ENCODE measurements at regions not wholly inside any gene's neighbourhood (a gene's known extent, or its start where the extent isn't known, plus 50 kb on each side); places are given as distances from the start of the nearest gene placed in this dataset.
"Not testable (repeated sequence)": the region's sequence is repeated elsewhere in the genome, so short reads cannot be mapped to it uniquely, and the experiment has no call there.

GRCh38 chr19:30830875-30831274, 458.7 kb downstream of the ZNF536 start:
- DNase-seq (ENCODE audit: low read depth, low spot score) (no peak), ATAC-seq (no peak)
- H3K27ac ChIP-seq (ENCODE audit: low read length): no peak overlapping the region
- no peaks in the 10 kb centered on the region for H3K36me3 ChIP-seq (ENCODE audit: control insufficient read depth, insufficient read depth, low read length)
- H3K9me3 ChIP-seq (ENCODE audit: control insufficient read depth, insufficient read depth, low read depth, low read length): 0 out of 2 replicates have a peak, but pooled peaks cover 3% of the 10 kb centered on the region
- no peaks in the 10 kb centered on the region for H3K27me3 ChIP-seq (ENCODE audit: control insufficient read depth, insufficient read depth, low read length)
- intact Hi-C loops (cut with micrococcal nuclease; ENCODE audit: unreplicated experiment): no loop called here
- CTCF ChIA-PET: no interaction called here
- POLR2A ChIA-PET: no interaction called here
- no peak for TF ChIP-seq CTCF (IDR thresholded peaks at IDR 0.05)
- TF ChIP-seq TCF7L2 (IDR thresholded peaks at IDR 0.05; ENCODE audit: low read depth, low read length): no peak
- TF ChIP-seq REST (IDR thresholded peaks at IDR 0.05; ENCODE audit: insufficient read depth in 1 of 2, low read depth in 2 of 2, low read length in 1 of 2): no peak
- no peak for TF ChIP-seq POLR2AphosphoS5 (IDR thresholded peaks at IDR 0.05; ENCODE audit: low read depth, low read length)
- in situ Hi-C loops (cut with HindIII; ENCODE audit: low pct_unique_long_range_greater_than_20kb, low sequenced_read_pairs): no loop called here
- H3K4me3 ChIP-seq (ENCODE audit: low read depth in 2 of 2, low read length in 2 of 2): no peak overlapping the region
- H3K4me1 ChIP-seq (ENCODE audit: control insufficient read depth, insufficient read depth, low read length): no peaks in the 10 kb centered on the region
- BruUV-seq (replicated peaks): no TSS peak

GRCh38 chr19:30825505-30825904, 453.3 kb downstream of the ZNF536 start:
- ATAC-seq; CTCF ChIA-PET; in situ Hi-C loops (cut with HindIII; ENCODE audit: low pct_unique_long_range_greater_than_20kb, low sequenced_read_pairs); H3K4me1 ChIP-seq (ENCODE audit: control insufficient read depth, insufficient read depth, low read length); intact Hi-C loops (cut with micrococcal nuclease; ENCODE audit: unreplicated experiment); BruUV-seq (replicated peaks); H3K36me3 ChIP-seq (ENCODE audit: control insufficient read depth, insufficient read depth, low read length); DNase-seq (ENCODE audit: low read depth, low spot score); H3K4me3 ChIP-seq (ENCODE audit: low read depth in 2 of 2, low read length in 2 of 2); POLR2A ChIA-PET; H3K27ac ChIP-seq (ENCODE audit: low read length); H3K27me3 ChIP-seq (ENCODE audit: control insufficient read depth, insufficient read depth, low read length); H3K9me3 ChIP-seq (ENCODE audit: control insufficient read depth, insufficient read depth, low read depth, low read length): not testable (repeated sequence)

- DNase-seq (ENCODE audit: low read depth, low spot score) (no peak), ATAC-seq (no peak)
- no peak overlapping the region for H3K27ac ChIP-seq (ENCODE audit: low read length)
- POLR2A ChIA-PET: no interaction called here
- no peaks in the 10 kb centered on the region for H3K36me3 ChIP-seq (ENCODE audit: control insufficient read depth, insufficient read depth, low read length)
- in situ Hi-C loops (cut with HindIII; ENCODE audit: low pct_unique_long_range_greater_than_20kb, low sequenced_read_pairs): no loop called here
- 0 out of 2 replicates have a peak, but pooled peaks cover 3% of the 10 kb centered on the region for H3K9me3 ChIP-seq (ENCODE audit: control insufficient read depth, insufficient read depth, low read depth, low read length)
- H3K27me3 ChIP-seq (ENCODE audit: control insufficient read depth, insufficient read depth, low read length): no peaks in the 10 kb centered on the region
- no peak for TF ChIP-seq SIN3A (IDR thresholded peaks at IDR 0.05; ENCODE audit: borderline replicate concordance, insufficient read depth, low read depth, low read length)
- no peaks in the 10 kb centered on the region for H3K4me1 ChIP-seq (ENCODE audit: control insufficient read depth, insufficient read depth, low read length)
- no TSS peak for BruUV-seq (replicated peaks)
- CTCF ChIA-PET: no interaction called here
- no peak overlapping the region for H3K4me3 ChIP-seq (ENCODE audit: low read depth in 2 of 2, low read length in 2 of 2)
- intact Hi-C loops (cut with micrococcal nuclease; ENCODE audit: unreplicated experiment): no loop called here
Observed at GRCh38 chr19:30824809-30825208, 452.6 kb downstream of the ZNF536 start.

All from Panc1 (cell line).